ENCODE measurements at regions not wholly inside any gene's neighbourhood (a gene's known extent, or its start where the extent isn't known, plus 50 kb on each side); places are given as distances from the start of the nearest gene placed in this dataset.

DNA sequence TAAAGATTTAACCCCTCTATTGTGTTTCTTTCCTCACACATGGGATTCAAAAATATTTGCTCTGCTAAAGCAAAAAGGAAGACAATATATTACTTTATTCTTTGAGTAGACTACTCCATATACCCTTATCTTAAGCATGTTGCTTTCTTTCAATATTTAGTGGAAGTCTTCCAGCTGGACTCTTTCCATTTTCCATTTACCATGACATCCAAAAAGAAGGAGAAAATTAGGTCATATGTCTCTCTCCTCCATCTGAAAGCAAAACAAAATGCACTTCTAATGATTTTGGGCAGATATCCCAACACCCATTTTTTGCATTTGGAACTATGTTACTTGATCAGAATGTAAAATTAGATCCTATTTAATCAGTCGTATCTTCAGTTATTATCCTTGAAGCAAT, 1336.5 kb downstream of the PCDH19 start (continued):
- TF ChIP-seq, protein P1, sequence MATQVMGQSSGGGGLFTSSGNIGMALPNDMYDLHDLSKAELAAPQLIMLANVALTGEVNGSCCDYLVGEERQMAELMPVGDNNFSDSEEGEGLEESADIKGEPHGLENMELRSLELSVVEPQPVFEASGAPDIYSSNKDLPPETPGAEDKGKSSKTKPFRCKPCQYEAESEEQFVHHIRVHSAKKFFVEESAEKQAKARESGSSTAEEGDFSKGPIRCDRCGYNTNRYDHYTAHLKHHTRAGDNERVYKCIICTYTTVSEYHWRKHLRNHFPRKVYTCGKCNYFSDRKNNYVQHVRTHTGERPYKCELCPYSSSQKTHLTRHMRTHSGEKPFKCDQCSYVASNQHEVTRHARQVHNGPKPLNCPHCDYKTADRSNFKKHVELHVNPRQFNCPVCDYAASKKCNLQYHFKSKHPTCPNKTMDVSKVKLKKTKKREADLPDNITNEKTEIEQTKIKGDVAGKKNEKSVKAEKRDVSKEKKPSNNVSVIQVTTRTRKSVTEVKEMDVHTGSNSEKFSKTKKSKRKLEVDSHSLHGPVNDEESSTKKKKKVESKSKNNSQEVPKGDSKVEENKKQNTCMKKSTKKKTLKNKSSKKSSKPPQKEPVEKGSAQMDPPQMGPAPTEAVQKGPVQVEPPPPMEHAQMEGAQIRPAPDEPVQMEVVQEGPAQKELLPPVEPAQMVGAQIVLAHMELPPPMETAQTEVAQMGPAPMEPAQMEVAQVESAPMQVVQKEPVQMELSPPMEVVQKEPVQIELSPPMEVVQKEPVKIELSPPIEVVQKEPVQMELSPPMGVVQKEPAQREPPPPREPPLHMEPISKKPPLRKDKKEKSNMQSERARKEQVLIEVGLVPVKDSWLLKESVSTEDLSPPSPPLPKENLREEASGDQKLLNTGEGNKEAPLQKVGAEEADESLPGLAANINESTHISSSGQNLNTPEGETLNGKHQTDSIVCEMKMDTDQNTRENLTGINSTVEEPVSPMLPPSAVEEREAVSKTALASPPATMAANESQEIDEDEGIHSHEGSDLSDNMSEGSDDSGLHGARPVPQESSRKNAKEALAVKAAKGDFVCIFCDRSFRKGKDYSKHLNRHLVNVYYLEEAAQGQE (IDR thresholded peaks at IDR 0.05; ENCODE audit: unreplicated experiment) = no peak
- no peak for TF ChIP-seq CREB1 (CRISPR knock-in tag; IDR thresholded peaks at IDR 0.05; ENCODE audit: low read depth)
- no peak for TF ChIP-seq POLR2AphosphoS5 (IDR thresholded peaks at IDR 0.05; ENCODE audit: low read depth)
- no peak for TF ChIP-seq STAT1 (IDR thresholded peaks at IDR 0.05; ENCODE audit: unreplicated experiment)
- no peak for TF ChIP-seq EZH2phosphoT487 (IDR thresholded peaks at IDR 0.05; ENCODE audit: unreplicated experiment)
- TF ChIP-seq ETS1 (IDR thresholded peaks at IDR 0.05) = no peak
- no peak for TF ChIP-seq EZH2 (IDR thresholded peaks at IDR 0.05; ENCODE audit: low read depth, unreplicated experiment)
- TF ChIP-seq JUNB (IDR thresholded peaks at IDR 0.05; ENCODE audit: unreplicated experiment) = no peak
- TF ChIP-seq, protein P2, sequence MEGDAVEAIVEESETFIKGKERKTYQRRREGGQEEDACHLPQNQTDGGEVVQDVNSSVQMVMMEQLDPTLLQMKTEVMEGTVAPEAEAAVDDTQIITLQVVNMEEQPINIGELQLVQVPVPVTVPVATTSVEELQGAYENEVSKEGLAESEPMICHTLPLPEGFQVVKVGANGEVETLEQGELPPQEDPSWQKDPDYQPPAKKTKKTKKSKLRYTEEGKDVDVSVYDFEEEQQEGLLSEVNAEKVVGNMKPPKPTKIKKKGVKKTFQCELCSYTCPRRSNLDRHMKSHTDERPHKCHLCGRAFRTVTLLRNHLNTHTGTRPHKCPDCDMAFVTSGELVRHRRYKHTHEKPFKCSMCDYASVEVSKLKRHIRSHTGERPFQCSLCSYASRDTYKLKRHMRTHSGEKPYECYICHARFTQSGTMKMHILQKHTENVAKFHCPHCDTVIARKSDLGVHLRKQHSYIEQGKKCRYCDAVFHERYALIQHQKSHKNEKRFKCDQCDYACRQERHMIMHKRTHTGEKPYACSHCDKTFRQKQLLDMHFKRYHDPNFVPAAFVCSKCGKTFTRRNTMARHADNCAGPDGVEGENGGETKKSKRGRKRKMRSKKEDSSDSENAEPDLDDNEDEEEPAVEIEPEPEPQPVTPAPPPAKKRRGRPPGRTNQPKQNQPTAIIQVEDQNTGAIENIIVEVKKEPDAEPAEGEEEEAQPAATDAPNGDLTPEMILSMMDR (conservative IDR thresholded peaks at IDR 0.05; ENCODE audit: low read depth in 2 of 2) = no peak

DNA sequence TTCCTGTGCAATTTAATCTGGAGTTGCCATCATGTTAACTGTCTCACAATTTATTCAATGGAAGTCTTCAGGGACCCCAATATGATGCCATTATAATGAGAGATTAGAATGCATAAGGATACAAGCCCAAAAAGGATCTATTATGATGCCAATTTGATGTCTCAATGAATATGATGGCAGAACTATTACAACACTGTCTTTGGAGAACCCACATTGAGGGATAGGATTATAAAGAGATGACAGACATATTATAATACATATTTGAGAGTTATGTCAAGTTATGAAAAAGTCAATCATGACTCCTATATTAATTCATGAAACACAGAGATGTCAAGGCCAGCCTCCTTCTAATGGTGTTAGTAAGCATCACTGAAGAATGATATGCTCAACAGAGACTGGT, 1358.4 kb downstream of the PCDH19 start:
- Histone ChIP-seq H3K9me2 (ENCODE audit: insufficient read depth) (no peaks in the 10 kb centered on the region), H3K4me2 (no peak overlapping the region), H3F3A (replicated peaks; ENCODE audit: low read depth) (no peaks in the 10 kb centered on the region), H3K79me2 (replicated peaks; ENCODE audit: insufficient read depth) (no peaks in the 10 kb centered on the region), H3K4me3 (no peak overlapping the region), H3K4me1 (ENCODE audit: insufficient read depth) (no peaks in the 10 kb centered on the region), H2AFZ (no peak overlapping the region), H4K20me1 (replicated peaks; ENCODE audit: insufficient read depth) (no peaks in the 10 kb centered on the region), H3K27me3 (ENCODE audit: insufficient read depth) (no peaks in the 10 kb centered on the region), H3K36me3 (ENCODE audit: insufficient read depth) (no peaks in the 10 kb centered on the region), H3K27ac (ENCODE audit: low read depth) (no peak overlapping the region)
- H3K4me3 Mint-ChIP-seq = no peak overlapping the region
- peaks cover 6% of the 10 kb centered on the region; the same call in 1 of the 3 replicates for H3K36me3 Mint-ChIP-seq (ENCODE audit: low read depth)
- H3K9me3 Mint-ChIP-seq = peaks cover 15% of the 10 kb centered on the region; the same call in 2 of the 3 replicates
- ATAC-seq (no peak), DNase-seq (ENCODE audit: low spot score) (no peak)
- no peaks in the 10 kb centered on the region for H3K27me3 Mint-ChIP-seq (ENCODE audit: insufficient read depth, low read depth, poor library complexity)
- H3K4me1 Mint-ChIP-seq = no peaks in the 10 kb centered on the region
- H3K27ac Mint-ChIP-seq = no peak overlapping the region
- TF ChIP-seq JUNB (IDR thresholded peaks at IDR 0.05; ENCODE audit: unreplicated experiment) (no peak), ZNF462 (CRISPR knock-in tag; IDR thresholded peaks at IDR 0.05) (no peak), CREB1 (CRISPR knock-in tag; IDR thresholded peaks at IDR 0.05; ENCODE audit: low read depth) (no peak), NANOG (IDR thresholded peaks at IDR 0.05; ENCODE audit: borderline replicate concordance) (no peak), ZNF331 (CRISPR knock-in tag; IDR thresholded peaks at IDR 0.05; ENCODE audit: low read depth) (no peak), ETS1 (IDR thresholded peaks at IDR 0.05) (no peak)

Data from GM23338 (cell line).